ENCODE measurements at regions not wholly inside any gene's neighbourhood (a gene's known extent, or its start where the extent isn't known, plus 50 kb on each side); places are given as distances from the start of the nearest gene placed in this dataset.

DNA sequence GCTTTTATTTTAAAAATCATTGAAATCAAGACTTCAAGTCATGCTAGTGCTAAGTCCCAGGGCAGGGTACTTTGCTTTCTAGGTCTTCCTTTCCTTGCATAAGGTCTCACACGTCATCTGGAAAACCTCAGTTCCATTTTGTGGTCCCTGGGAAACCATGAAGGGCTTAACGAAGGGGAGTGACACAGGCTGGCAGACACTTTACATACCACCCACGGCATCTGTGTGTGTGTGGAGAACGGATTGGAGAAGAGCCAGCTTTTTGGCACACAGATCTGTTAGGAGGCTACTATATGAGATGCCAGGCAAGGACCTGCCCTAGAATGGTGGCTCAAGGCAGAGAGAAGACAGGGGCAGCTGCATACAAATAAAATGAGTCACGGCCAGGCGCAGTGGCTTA lies 107.5 kb upstream of the NSMCE3 start:
- Histone ChIP-seq H3K23me2 (ENCODE audit: low read depth, low read length) (no peaks in the 10 kb centered on the region), H2AFZ (ENCODE audit: low read length) (no peak overlapping the region), H3K4me1 (replicated peaks in 1 of 4; ENCODE audit: control insufficient read depth in 3 of 4, insufficient read depth in 4 of 4, low read length in 3 of 4) (peaks cover 0 to 4% (median 3%) of the 10 kb centered on the region in 4 experiments; a peak in 4 of 7 replicates), H3K18ac (ENCODE audit: extremely low read depth, low read length) (no peak overlapping the region), H2BK120ac (replicated peaks; ENCODE audit: low read depth, low read length) (no peak overlapping the region), H3K9me3 (ENCODE audit: insufficient read depth in 2 of 2, low read depth in 1 of 2, low read length in 1 of 2) (no peaks in the 10 kb centered on the region), H2BK20ac (ENCODE audit: low read length) (no peak overlapping the region; the same call in 1 of the 2 replicates), H3K36me3 (ENCODE audit: control insufficient read depth in 2 of 4, insufficient read depth in 4 of 4, low read length in 3 of 4) (no peaks in the 10 kb centered on the region), H4K91ac (replicated peaks; ENCODE audit: insufficient read length, low read length) (no peak overlapping the region), H2BK12ac (ENCODE audit: low read depth, low read length) (no peak overlapping the region), H3K27ac (ENCODE audit: low read depth, low read length) (no peak overlapping the region), H3K4me3 (ENCODE audit: extremely low read depth in 1 of 4, insufficient read depth in 2 of 4, low read depth in 3 of 4, low read length in 4 of 4) (no peak overlapping the region), H3K23ac (ENCODE audit: insufficient read length) (no peak overlapping the region), H3K79me1 (ENCODE audit: low read depth, low read length) (no peaks in the 10 kb centered on the region), H3K4ac (replicated peaks; ENCODE audit: insufficient read length, low read depth, low read length) (no peak overlapping the region), H3K9ac (replicated peaks in 1 of 4; ENCODE audit: extremely low read depth in 1 of 4, low read depth in 3 of 4, low read length in 3 of 4) (no peak overlapping the region), H3K27me3 (replicated peaks in 1 of 4; ENCODE audit: control insufficient read depth in 3 of 4, extremely low read depth in 1 of 4, insufficient read depth in 3 of 4, low read length in 3 of 4) (no peaks in the 10 kb centered on the region), H2BK5ac (ENCODE audit: low read depth, low read length) (no peak overlapping the region), H2AK5ac (ENCODE audit: low read depth, low read length) (no peak overlapping the region), H3K79me2 (ENCODE audit: control insufficient read depth in 1 of 2, insufficient read depth in 2 of 2, low read length in 2 of 2) (no peaks in the 10 kb centered on the region), H3K4me2 (ENCODE audit: insufficient read depth in 1 of 2, low read depth in 2 of 2, low read length in 2 of 2) (no peak overlapping the region), H4K20me1 (replicated peaks in 1 of 2; ENCODE audit: control insufficient read depth in 1 of 2, insufficient read depth in 2 of 2, low read length in 2 of 2) (no peaks in the 10 kb centered on the region), H4K5ac (ENCODE audit: insufficient read length, low read depth, low read length) (no peak overlapping the region), H3K56ac (replicated peaks; ENCODE audit: insufficient read length, low read depth, low read length) (no peak overlapping the region), H3K14ac (ENCODE audit: insufficient read length) (no peak overlapping the region), H4K8ac (ENCODE audit: extremely low read depth, insufficient read depth, low read length) (no peak overlapping the region), H2BK15ac (ENCODE audit: low read length) (no peak overlapping the region)
- FAIRE-seq (no peak), DNase-seq (ENCODE audit: low read depth in 1 of 2, low spot score in 2 of 2) (no peak)
- CTCF ChIA-PET (ENCODE audit: partially characterized antibody) = interaction anchor here (1.1 kb wide), 1 partner anchor 13 kb away, joined by 5 read pairs; no protein-coding TSS in a partner anchor
- WGBS, 2 experiments (ENCODE audit: extremely low coverage in 1 of 2, insufficient coverage in 1 of 2, insufficient read length in 1 of 2, insufficient replicate concordance in 2 of 2, low coverage in 1 of 2, low lambda C conversion rate in 2 of 2, missing lambda C conversion rate in 1 of 2) = 87% methylated on average over 6 of the region's 6 CpGs; no CpG with 5 or more reads in 1 of the 2 experiments
- POLR2A ChIA-PET (ENCODE audit: partially characterized antibody) = interaction anchor here (0.6 kb wide), 1 partner anchor 22 kb away, joined by 3 read pairs; no protein-coding TSS in a partner anchor
- TF ChIP-seq, protein P1, sequence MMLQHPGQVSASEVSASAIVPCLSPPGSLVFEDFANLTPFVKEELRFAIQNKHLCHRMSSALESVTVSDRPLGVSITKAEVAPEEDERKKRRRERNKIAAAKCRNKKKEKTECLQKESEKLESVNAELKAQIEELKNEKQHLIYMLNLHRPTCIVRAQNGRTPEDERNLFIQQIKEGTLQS (IDR thresholded peaks at IDR 0.05; ENCODE audit: insufficient read depth, low read depth, low read length) = no peak
- TF ChIP-seq FOSL1 (IDR thresholded peaks at IDR 0.05; ENCODE audit: insufficient read depth, low read depth, low read length) = no peak
- no peak for TF ChIP-seq NRF1 (IDR thresholded peaks at IDR 0.05; ENCODE audit: low read depth, low read length)
- TF ChIP-seq, protein P2, sequence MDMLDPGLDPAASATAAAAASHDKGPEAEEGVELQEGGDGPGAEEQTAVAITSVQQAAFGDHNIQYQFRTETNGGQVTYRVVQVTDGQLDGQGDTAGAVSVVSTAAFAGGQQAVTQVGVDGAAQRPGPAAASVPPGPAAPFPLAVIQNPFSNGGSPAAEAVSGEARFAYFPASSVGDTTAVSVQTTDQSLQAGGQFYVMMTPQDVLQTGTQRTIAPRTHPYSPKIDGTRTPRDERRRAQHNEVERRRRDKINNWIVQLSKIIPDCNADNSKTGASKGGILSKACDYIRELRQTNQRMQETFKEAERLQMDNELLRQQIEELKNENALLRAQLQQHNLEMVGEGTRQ (IDR thresholded peaks at IDR 0.05; ENCODE audit: low read length) = no peak
- TF ChIP-seq EZH2 (IDR thresholded peaks at IDR 0.05; ENCODE audit: low read depth, low read length, severe bottlenecking) = no peak
- no peak for TF ChIP-seq PHF8 (conservative IDR thresholded peaks at IDR 0.05; ENCODE audit: low read depth, low read length)
- no peak for TF ChIP-seq POLR2A (IDR thresholded peaks at IDR 0.05; ENCODE audit: control extremely low read depth in 1 of 2, low read depth in 2 of 2, low read length in 2 of 2)
- TF ChIP-seq CBX8 (IDR thresholded peaks at IDR 0.05; ENCODE audit: borderline replicate concordance, low read depth, low read length) = no peak
- TF ChIP-seq, protein P3, sequence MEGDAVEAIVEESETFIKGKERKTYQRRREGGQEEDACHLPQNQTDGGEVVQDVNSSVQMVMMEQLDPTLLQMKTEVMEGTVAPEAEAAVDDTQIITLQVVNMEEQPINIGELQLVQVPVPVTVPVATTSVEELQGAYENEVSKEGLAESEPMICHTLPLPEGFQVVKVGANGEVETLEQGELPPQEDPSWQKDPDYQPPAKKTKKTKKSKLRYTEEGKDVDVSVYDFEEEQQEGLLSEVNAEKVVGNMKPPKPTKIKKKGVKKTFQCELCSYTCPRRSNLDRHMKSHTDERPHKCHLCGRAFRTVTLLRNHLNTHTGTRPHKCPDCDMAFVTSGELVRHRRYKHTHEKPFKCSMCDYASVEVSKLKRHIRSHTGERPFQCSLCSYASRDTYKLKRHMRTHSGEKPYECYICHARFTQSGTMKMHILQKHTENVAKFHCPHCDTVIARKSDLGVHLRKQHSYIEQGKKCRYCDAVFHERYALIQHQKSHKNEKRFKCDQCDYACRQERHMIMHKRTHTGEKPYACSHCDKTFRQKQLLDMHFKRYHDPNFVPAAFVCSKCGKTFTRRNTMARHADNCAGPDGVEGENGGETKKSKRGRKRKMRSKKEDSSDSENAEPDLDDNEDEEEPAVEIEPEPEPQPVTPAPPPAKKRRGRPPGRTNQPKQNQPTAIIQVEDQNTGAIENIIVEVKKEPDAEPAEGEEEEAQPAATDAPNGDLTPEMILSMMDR (IDR thresholded peaks at IDR 0.05; ENCODE audit: control extremely low read depth in 1 of 3, insufficient read depth in 1 of 3, low read depth in 1 of 3, low read length in 3 of 3) = no peak
- no peak for TF ChIP-seq CEBPB (IDR thresholded peaks at IDR 0.05; ENCODE audit: low read depth, low read length)

All from H1 (cell line).